ENCODE measurements at regions not wholly inside any gene's neighbourhood (a gene's known extent, or its start where the extent isn't known, plus 50 kb on each side); places are given as distances from the start of the nearest gene placed in this dataset.

- no peak overlapping the region for H3K27ac ChIP-seq
- peak; percentile 67 for DNase-seq (ENCODE audit: low read depth, low spot score)
Observed at GRCh38 chr2:65724752-65725151, 292.4 kb upstream of the SPRED2 start.

DNA sequence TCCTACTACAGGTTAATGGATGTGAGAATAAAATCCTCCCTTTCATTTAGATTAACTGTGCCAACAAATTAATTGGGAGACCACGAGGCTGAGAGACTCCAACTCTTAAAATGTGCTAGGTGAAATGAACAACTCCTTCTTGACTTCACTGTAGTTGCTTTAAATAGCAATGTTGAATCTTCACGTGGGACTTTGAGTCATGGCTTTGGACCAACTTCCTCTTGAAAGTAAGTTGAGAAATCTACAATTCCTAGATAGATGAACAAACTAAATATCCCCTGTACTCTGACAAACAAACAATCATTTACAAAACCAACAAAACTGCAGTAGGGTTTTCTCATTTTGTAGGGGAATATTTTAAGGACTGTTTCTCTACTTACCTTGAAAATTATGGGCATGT is 291.9 kb upstream of the SPRED2 start:
- H3K27ac ChIP-seq, result no peak overlapping the region
- DNase-seq (ENCODE audit: low read depth, low spot score), result no peak

- DNase-seq (ENCODE audit: low read depth, low spot score), result no peak
- H3K27ac ChIP-seq, result no peak overlapping the region
Observed at GRCh38 chr2:65722028-65722778, 289.8 kb upstream of the SPRED2 start.

DNA sequence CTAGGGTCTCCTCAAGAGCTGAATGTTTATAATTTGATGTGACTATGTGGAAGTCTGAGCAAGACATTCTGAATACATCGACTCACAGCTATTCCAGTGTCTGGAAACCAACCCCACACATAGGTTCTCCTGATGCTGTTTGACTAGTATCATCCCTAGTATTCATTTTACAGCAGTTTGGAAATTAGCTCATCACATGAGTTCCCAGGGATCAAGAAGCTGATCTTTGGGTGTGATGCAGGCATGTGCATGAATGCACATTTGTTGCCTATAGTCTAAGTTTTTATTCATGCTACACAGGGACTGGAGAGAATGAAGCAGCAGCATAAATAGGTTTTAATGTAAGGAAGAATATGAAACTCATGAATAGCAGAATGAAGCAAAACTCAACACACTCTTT is 284.3 kb upstream of the SPRED2 start:
- no peak for DNase-seq (ENCODE audit: low read depth, low spot score)
- no peak overlapping the region for H3K27ac ChIP-seq

GRCh38 chr2:65715323-65715722 is 282.9 kb upstream of the SPRED2 start:
- no peak overlapping the region for H3K27ac ChIP-seq

GRCh38 chr2:65714866-65715265 is 282.5 kb upstream of the SPRED2 start:
- no peak overlapping the region for H3K27ac ChIP-seq
- no peak for DNase-seq (ENCODE audit: low read depth, low spot score)

More at GRCh38 chr2:65715323-65715722, 282.9 kb upstream of the SPRED2 start:
- DNase-seq (ENCODE audit: low read depth, low spot score), result no peak

DNA sequence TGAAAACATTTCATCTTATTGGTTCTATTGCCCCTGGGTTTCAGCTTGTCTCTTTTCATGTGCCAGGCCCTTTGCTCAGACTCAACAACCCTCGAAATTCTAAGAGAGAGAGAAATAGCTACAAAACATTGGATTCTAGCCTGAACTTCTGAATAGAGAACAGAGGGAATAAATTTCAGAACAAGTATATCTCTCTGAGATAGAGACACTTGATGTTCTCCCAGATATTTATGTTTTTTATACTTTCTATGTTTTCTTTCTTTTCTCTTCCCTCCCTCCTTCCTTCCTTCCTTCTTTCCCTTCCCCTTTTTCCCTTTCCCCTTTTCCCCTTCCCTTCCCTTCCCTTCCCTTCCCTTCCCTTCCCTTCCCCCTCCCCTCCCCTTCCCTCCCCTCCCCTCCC is 279.5 kb upstream of the SPRED2 start:
- DNase-seq (ENCODE audit: low read depth, low spot score), result no peak
- no peak overlapping the region for H3K27ac ChIP-seq

DNA sequence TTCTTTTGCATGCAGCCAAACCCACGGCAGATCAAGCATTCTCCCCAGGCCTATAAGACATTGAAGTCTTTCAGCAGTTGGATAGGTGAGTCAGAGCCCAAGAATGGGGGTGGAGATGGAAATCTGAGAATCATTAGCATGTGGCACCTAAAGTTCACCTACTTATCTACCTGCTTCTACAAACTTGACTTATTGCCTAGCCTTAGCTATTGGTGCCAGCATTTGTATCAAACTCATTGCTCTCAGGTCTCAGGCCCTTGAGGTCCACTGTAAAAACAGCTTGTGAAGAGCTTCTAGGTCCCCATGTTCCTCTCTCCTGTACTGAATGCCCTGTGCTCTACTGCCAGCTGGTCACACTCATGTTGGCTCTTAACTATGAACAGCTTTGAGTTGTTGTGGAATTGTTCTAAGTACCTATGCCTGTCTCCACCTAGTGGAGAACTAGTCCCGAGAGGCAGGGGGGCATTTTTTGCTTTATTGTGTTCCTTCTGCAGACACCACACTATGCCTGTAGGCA is 278.4 kb upstream of the SPRED2 start:
- no peak overlapping the region for H3K27ac ChIP-seq
- no peak for DNase-seq (ENCODE audit: low read depth, low spot score)

DNA sequence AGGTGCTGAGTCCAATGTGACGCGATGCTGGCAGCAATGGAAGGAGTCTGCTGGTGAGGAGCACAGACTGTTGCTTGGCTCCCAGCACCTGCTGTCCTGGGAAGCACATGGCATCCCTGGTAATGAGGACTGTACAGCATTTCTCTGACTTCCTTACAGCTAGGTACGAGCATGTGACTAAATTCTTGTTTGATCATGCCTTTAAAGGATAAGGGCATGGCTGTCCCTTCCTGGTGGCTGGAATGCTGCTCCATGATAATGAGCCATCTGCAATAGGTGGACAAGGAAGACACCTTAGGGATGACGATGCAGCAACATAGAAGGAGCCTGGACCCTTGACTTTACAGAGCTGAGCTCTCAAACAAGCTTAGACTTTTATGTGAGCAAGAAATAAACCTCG is 278.0 kb upstream of the SPRED2 start:
- no peak for DNase-seq (ENCODE audit: low read depth, low spot score)
- H3K27ac ChIP-seq, result no peak overlapping the region

DNA sequence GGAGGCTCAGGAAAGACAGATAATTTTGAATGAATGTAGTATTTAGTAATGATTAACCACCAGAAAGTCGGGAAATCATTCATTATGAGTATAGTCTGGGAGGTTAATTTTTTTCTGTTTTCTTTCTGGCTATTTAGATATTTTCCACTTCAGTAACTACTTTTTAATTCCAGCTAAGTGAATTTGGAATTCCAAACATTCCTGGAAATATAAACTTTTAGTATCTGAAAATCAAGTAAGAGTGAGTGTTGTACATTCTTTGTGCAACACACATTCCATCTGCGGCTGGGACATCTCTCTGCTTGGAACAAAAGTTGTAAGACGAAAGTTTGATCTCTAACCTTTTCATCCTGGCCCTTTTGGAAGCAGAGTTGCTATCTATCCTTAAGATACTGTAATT is 275.7 kb upstream of the SPRED2 start:
- no peak overlapping the region for H3K27ac ChIP-seq
- no peak for DNase-seq (ENCODE audit: low read depth, low spot score)

DNA sequence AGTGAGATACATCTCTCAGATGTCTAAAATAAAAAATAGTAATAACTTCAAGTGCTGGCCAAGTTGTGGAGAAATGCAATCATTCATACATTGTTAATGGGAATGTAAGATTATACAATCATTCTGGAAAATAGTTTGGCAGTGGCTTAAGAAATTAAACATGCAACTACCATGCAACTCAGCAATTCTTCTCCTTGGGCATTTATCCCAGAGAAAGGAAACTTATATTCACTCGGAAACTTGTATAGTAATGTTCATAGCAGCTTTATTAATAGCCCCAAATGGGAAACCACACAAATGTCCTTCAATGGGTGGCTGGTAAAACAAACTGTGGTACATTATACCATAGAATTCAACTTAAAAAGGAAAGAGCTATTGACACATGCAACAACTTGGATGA is 274.0 kb upstream of the SPRED2 start:
- H3K27ac ChIP-seq, result no peak overlapping the region
- no peak for DNase-seq (ENCODE audit: low read depth, low spot score)

- no peak for DNase-seq (ENCODE audit: low read depth, low spot score)
- no peak overlapping the region for H3K27ac ChIP-seq
Observed at GRCh38 chr2:65701191-65701590, 268.8 kb upstream of the SPRED2 start.

DNA sequence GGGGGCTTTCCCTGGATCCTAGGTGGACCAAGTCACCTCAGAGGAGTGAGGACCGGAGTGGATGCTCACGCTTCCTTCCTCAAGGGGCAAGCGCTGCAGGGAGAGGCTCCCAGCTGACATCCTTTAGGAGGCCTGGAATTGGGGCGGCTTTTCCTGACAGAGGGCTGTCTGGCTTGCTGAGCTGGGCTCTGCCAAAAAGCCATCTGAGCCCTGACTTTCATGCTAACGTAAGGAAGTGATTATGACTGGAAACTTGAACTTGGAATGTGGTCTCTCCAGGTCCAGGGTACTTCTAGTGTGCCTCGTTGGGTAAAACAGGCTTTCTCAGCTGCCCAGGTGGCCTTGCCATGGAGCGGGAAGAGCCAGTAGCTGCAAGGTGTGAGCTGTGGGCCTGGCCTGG is 268.3 kb upstream of the SPRED2 start:
- H3K27ac ChIP-seq, result no peak overlapping the region
- DNase-seq (ENCODE audit: low read depth, low spot score), result no peak

GRCh38 chr2:65700004-65700651 is 267.7 kb upstream of the SPRED2 start:
- no peak for DNase-seq (ENCODE audit: low read depth, low spot score)

DNA sequence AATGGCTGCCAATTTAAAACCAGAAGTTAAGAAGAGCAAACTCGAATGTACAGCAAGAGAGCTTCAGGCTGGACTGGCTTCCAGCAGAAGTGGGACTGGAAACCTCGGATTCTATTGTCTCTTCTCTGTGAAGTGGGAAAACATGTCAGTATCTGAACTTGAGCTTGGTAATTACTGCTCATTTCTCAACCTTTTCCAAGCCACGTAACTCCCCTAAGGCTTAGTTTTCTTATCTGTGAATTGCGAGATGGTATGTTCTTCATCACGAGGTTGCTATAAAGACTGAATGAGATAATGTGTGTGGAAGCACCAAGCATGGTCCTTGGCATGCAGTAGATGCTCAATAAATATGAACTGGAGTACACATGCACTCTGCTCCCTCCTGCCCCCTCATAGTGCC is 259.4 kb upstream of the SPRED2 start:
- no peak overlapping the region for H3K27ac ChIP-seq
- DNase-seq (ENCODE audit: low read depth, low spot score), result no peak

More at GRCh38 chr2:65700004-65700651, 267.7 kb upstream of the SPRED2 start:
- H3K27ac ChIP-seq, result no peak overlapping the region

- no peak for DNase-seq (ENCODE audit: low read depth, low spot score)
- no peak overlapping the region for H3K27ac ChIP-seq
Observed at GRCh38 chr2:65688141-65688886, 255.9 kb upstream of the SPRED2 start.

GRCh38 chr2:65687614-65688013 is 255.2 kb upstream of the SPRED2 start:
- DNase-seq (ENCODE audit: low read depth, low spot score), result no peak
- H3K27ac ChIP-seq, result no peak overlapping the region

- no peak for DNase-seq (ENCODE audit: low read depth, low spot score)
Observed at GRCh38 chr2:65686928-65687521, 254.6 kb upstream of the SPRED2 start.

DNA sequence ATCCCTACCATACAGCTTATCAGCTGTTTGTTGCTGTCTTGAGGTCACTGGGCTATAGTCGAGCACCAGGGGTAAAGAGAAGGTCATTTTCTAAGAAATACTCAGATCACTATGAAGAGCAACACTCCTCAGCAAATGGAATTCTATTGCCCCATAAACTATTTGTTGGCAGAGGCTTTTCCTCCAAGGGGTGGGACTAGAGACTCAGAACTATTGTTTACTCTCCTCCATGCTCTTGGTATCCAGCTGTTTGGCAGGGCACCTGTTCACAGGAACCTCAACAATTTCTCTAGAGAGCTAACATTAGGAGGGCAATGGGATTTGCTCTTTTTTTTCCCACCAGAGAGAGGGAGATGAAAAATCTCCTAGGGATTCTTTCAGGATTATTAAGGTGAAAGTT is 249.1 kb upstream of the SPRED2 start:
- DNase-seq (ENCODE audit: low read depth, low spot score), result no peak
- no peak overlapping the region for H3K27ac ChIP-seq

More at GRCh38 chr2:65686928-65687521, 254.6 kb upstream of the SPRED2 start:
- no peak overlapping the region for H3K27ac ChIP-seq

DNA sequence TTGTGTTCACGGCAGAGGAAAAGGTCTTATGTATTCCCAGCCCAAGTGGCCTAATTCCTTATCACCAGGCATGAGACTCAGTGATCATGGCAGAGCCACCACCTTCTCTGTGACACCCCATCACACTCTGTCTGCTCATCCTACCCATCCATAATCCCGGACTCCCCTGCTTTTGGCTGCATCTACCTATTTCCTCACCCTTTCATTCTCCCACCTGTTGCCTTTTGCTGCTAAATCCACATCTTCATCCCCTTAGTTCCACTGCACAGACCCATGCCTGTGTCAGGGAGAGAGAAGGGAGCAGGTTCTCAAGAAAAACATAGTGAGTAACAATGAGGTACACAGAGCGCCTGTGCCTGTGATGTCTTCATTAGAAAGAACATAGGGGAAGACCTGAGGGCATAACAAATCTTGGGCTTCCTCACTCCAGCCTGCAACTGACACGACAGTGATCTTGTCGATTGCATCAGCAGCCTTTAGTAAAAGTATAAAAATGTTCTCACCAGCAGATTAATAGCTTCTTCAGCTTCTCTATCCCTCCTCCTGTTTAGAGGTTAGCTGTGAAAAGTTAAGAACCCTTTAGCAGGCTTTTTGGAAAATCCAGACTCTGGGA is 246.5 kb upstream of the SPRED2 start:
- DNase-seq (ENCODE audit: low read depth, low spot score), result no peak

More for the DNA sequence above, 246.5 kb upstream of the SPRED2 start:
- H3K27ac ChIP-seq, result peak overlapping the region; percentile 43

Data from epithelial cell of prostate (primary cell).